ENCODE measurements at regions not wholly inside any gene's neighbourhood (a gene's known extent, or its start where the extent isn't known, plus 50 kb on each side); places are given as distances from the start of the nearest gene placed in this dataset.
"Not testable (repeated sequence)": the region's sequence is repeated elsewhere in the genome, so short reads cannot be mapped to it uniquely, and the experiment has no call there.

DNA sequence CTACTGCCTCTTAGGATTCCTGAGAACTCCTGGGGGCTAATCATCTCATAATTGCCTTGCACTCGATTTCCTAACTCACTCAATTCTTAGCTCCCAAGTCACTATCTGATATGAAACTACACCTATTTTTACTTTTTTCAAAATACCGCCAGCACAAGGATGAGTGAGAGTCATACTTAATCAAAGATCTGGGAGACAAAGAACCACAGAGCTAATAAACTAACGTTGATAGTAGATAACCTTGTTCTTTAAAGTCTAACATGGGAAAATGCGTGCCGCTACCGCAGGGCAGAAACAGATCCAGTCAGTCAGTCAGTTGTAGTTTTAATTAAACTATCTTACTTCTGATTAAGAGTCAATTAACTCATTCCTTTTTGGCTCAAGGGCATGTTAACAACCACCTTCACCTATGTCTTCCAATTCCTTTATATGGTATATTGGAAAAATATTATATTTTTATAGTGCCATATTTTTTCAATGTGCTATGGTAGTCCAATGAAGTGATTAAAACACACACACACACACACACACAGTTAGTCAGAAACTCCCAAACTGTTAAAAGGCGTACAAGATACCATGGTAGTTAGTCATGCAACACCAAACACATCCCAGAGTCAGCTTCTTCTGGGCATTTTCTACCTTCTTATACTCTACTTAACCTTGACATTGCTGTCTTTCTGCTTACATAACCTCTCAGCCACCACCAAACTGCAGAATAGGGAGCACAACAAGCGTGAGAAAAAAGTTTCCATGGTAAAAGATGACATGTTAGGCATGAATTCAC lies 114.0 kb downstream of the KLHL28 start:
- no peaks in the 10 kb centered on the region for H3K4me1 ChIP-seq (ENCODE audit: insufficient read depth, poor library complexity, severe bottlenecking)
- H3K27ac ChIP-seq (ENCODE audit: poor library complexity, severe bottlenecking), result no peak overlapping the region
- no peak for ATAC-seq (ENCODE audit: low read depth)
- peaks cover 17% of the 10 kb centered on the region for H3K27me3 ChIP-seq (ENCODE audit: insufficient read depth, poor library complexity, severe bottlenecking)
- no peaks in the 10 kb centered on the region for H3K9me3 ChIP-seq (ENCODE audit: severe bottlenecking)
- H3K4me3 ChIP-seq (ENCODE audit: severe bottlenecking), result no peak overlapping the region
- DNase-seq (ENCODE audit: low spot score), result no peak
- TF ChIP-seq, protein P1, sequence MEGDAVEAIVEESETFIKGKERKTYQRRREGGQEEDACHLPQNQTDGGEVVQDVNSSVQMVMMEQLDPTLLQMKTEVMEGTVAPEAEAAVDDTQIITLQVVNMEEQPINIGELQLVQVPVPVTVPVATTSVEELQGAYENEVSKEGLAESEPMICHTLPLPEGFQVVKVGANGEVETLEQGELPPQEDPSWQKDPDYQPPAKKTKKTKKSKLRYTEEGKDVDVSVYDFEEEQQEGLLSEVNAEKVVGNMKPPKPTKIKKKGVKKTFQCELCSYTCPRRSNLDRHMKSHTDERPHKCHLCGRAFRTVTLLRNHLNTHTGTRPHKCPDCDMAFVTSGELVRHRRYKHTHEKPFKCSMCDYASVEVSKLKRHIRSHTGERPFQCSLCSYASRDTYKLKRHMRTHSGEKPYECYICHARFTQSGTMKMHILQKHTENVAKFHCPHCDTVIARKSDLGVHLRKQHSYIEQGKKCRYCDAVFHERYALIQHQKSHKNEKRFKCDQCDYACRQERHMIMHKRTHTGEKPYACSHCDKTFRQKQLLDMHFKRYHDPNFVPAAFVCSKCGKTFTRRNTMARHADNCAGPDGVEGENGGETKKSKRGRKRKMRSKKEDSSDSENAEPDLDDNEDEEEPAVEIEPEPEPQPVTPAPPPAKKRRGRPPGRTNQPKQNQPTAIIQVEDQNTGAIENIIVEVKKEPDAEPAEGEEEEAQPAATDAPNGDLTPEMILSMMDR (IDR thresholded peaks at IDR 0.05; ENCODE audit: poor library complexity, severe bottlenecking), result no peak
- H3K36me3 ChIP-seq (ENCODE audit: low read depth), result no peaks in the 10 kb centered on the region

DNA sequence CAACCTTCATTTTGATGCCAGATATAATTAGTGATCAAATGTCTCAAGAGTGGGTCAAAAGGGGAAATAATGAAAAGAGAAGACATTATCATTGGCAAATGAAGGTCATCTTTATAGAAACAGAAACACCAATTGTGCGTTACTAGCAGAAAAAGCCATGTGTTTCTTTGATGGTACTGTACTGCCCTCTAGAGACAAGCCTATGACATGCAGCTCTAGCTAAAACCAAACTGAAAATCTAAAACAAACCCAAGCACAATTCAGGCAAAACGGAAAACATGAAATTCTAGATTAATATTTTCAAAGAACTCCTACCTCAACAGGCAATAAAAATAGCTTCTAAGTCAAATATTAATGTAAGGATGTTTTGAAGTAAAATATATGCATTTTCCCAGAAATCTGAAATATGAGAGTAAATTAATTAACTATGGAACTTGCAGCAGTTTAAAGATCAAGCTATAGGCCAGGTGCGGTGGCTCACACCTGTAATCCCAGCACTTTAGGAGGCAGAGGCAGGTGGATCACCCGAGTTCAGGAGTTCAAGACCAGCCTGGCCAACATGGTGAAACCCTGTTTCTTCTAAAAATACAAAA lies 115.4 kb downstream of the KLHL28 start:
- Histone ChIP-seq H3K9me3 (ENCODE audit: severe bottlenecking) (no peaks in the 10 kb centered on the region), H3K27me3 (ENCODE audit: insufficient read depth, poor library complexity, severe bottlenecking) (peaks cover 17% of the 10 kb centered on the region), H3K4me1 (ENCODE audit: insufficient read depth, poor library complexity, severe bottlenecking) (no peaks in the 10 kb centered on the region), H3K27ac (ENCODE audit: poor library complexity, severe bottlenecking) (no peak overlapping the region), H3K36me3 (ENCODE audit: low read depth) (no peaks in the 10 kb centered on the region), H3K4me3 (ENCODE audit: severe bottlenecking) (no peak overlapping the region)
- DNase-seq (ENCODE audit: low spot score), result no peak
- TF ChIP-seq, protein P1 (IDR thresholded peaks at IDR 0.05; ENCODE audit: poor library complexity, severe bottlenecking), result peak; percentile 96
- peak; percentile 60; the same call in 2 of the 3 replicates for ATAC-seq (ENCODE audit: low read depth)

DNA sequence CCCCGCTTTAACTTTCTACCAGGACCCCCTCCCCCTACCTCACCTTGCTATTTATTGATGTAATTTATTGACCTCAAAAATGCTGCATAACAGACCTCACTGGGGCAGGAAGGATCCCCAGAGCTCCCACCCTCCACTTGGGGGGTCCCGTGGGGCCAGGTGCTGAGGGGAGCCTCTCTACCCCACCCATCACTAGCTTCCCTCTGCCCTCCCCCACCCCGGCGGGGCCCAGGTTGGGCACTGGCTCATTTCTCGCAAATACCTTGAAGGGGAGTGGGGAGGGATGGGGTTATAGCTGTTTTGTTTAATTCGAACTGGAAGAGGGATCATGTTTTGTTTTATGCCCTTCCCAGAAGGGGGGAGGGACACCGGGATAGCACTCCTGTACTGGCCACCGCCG lies 125.8 kb downstream of the KLHL28 start:
- not testable (repeated sequence) for ATAC-seq (ENCODE audit: low read depth); H3K27me3 ChIP-seq (ENCODE audit: insufficient read depth, poor library complexity, severe bottlenecking); H3K4me1 ChIP-seq (ENCODE audit: insufficient read depth, poor library complexity, severe bottlenecking); H3K27ac ChIP-seq (ENCODE audit: poor library complexity, severe bottlenecking); DNase-seq (ENCODE audit: low spot score); H3K9me3 ChIP-seq (ENCODE audit: severe bottlenecking); H3K36me3 ChIP-seq (ENCODE audit: low read depth); H3K4me3 ChIP-seq (ENCODE audit: severe bottlenecking)

DNA sequence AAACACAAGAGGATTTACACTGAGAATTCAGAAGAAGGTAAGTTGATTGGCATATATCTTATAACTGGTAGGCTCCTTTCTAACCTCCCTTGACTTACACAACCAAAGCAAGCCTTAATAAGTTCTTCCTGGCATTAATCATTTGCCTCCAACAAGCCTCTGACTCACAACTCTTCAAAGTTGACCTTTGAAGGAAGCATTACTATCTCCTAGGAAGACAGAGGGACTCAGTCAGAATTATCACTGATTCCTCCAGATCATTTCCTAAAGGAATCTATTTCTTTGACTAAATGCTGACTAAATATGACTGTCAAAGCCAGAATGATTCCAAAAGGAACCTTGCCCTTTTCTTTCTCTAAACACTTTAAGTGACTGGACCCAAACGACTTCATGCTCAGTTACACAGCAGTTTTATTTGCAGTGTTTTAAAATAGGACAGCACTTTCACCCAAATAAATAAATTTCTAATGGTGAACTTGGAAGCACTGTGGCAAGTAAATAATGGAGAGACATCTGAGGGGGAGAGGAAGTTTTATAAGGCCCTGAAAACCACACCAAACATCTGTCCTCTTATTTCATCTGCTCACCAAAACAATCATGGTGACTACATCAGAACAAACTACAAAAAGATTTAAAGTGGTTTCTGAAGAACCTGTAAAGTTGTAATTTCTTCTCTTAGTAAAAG lies 128.2 kb downstream of the KLHL28 start:
- Histone ChIP-seq H3K27me3 (ENCODE audit: insufficient read depth, poor library complexity, severe bottlenecking) (no peaks in the 10 kb centered on the region), H3K4me3 (ENCODE audit: severe bottlenecking) (no peak overlapping the region), H3K4me1 (ENCODE audit: insufficient read depth, poor library complexity, severe bottlenecking) (no peaks in the 10 kb centered on the region), H3K36me3 (ENCODE audit: low read depth) (no peaks in the 10 kb centered on the region), H3K27ac (ENCODE audit: poor library complexity, severe bottlenecking) (no peak overlapping the region), H3K9me3 (ENCODE audit: severe bottlenecking) (no peaks in the 10 kb centered on the region)
- TF ChIP-seq, protein P1 (IDR thresholded peaks at IDR 0.05; ENCODE audit: poor library complexity, severe bottlenecking), result no peak
- peak; percentile 73 for ATAC-seq (ENCODE audit: low read depth)
- no peak for DNase-seq (ENCODE audit: low spot score)

DNA sequence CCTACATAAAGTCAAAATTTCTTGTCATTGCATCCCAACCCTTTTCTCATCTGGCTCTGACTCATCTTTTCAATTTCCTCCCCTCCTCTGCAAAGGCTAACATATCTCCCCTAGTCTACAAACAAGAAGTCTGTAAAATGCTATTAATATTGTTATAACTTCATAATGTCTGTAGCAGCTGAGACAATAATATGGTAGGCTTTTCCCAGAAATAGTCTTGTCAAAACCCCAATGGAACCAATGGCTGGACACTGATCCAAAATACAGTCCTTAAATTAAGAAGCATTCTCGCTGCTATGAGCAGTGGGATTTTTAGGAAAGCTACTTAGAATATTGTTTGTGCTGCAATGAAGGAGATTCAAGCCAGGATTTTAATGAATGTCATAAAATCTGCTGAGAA lies 131.4 kb downstream of the KLHL28 start:
- DNase-seq (ENCODE audit: low spot score) (no peak), ATAC-seq (ENCODE audit: low read depth) (no peak)
- Histone ChIP-seq H3K9me3 (ENCODE audit: severe bottlenecking) (no peaks in the 10 kb centered on the region), H3K27me3 (ENCODE audit: insufficient read depth, poor library complexity, severe bottlenecking) (no peaks in the 10 kb centered on the region), H3K4me3 (ENCODE audit: severe bottlenecking) (no peak overlapping the region), H3K36me3 (ENCODE audit: low read depth) (no peaks in the 10 kb centered on the region), H3K27ac (ENCODE audit: poor library complexity, severe bottlenecking) (no peak overlapping the region), H3K4me1 (ENCODE audit: insufficient read depth, poor library complexity, severe bottlenecking) (no peaks in the 10 kb centered on the region)
- TF ChIP-seq, protein P1 (IDR thresholded peaks at IDR 0.05; ENCODE audit: poor library complexity, severe bottlenecking), result no peak

All from RWPE2 (cell line).